ENCODE measurements at regions not wholly inside any gene's neighbourhood (a gene's known extent, or its start where the extent isn't known, plus 50 kb on each side); places are given as distances from the start of the nearest gene placed in this dataset.

GRCh38 chr1:56057466-56058405 lies 521.6 kb downstream of the PLPP3 start:
- Histone ChIP-seq H2BK120ac (replicated peaks; ENCODE audit: low read depth, low read length) (no peak overlapping the region), H3K56ac (replicated peaks; ENCODE audit: insufficient read length, low read depth, low read length) (no peak overlapping the region), H3K4me2 (ENCODE audit: insufficient read depth in 1 of 2, low read depth in 2 of 2, low read length in 2 of 2) (no peak overlapping the region), H3K9ac (replicated peaks in 1 of 4; ENCODE audit: extremely low read depth in 1 of 4, low read depth in 3 of 4, low read length in 3 of 4) (no peak overlapping the region), H2BK12ac (ENCODE audit: low read depth, low read length) (no peak overlapping the region), H2AK5ac (ENCODE audit: low read depth, low read length) (no peak overlapping the region), H3K18ac (ENCODE audit: extremely low read depth, low read length) (no peak overlapping the region), H3K79me1 (ENCODE audit: low read depth, low read length) (no peaks in the 10 kb centered on the region), H4K91ac (replicated peaks; ENCODE audit: insufficient read length, low read length) (no peak overlapping the region), H4K8ac (ENCODE audit: extremely low read depth, insufficient read depth, low read length) (no peak overlapping the region), H3K4me3 (ENCODE audit: extremely low read depth in 1 of 4, insufficient read depth in 2 of 4, low read depth in 3 of 4, low read length in 4 of 4) (no peak overlapping the region), H3K4me1 (replicated peaks in 1 of 4; ENCODE audit: control insufficient read depth in 3 of 4, insufficient read depth in 4 of 4, low read length in 3 of 4) (0 out of 7 replicates have a peak, but pooled peaks cover 0 to 2% (median 0%) of the 10 kb centered on the region in 4 experiments), H4K5ac (ENCODE audit: insufficient read length, low read depth, low read length) (no peak overlapping the region), H2BK15ac (ENCODE audit: low read length) (no peak overlapping the region), H3K23ac (ENCODE audit: insufficient read length) (no peak overlapping the region), H3K79me2 (ENCODE audit: control insufficient read depth in 1 of 2, insufficient read depth in 2 of 2, low read length in 2 of 2) (no peaks in the 10 kb centered on the region), H3K27me3 (replicated peaks in 1 of 4; ENCODE audit: control insufficient read depth in 3 of 4, extremely low read depth in 1 of 4, insufficient read depth in 3 of 4, low read length in 3 of 4) (no peaks in the 10 kb centered on the region), H2AFZ (ENCODE audit: low read length) (no peak overlapping the region), H3K14ac (ENCODE audit: insufficient read length) (no peak overlapping the region), H3K9me3 (ENCODE audit: insufficient read depth in 2 of 2, low read depth in 1 of 2, low read length in 1 of 2) (no peaks in the 10 kb centered on the region), H3K23me2 (ENCODE audit: low read depth, low read length) (no peaks in the 10 kb centered on the region), H3K36me3 (ENCODE audit: control insufficient read depth in 2 of 4, insufficient read depth in 4 of 4, low read length in 3 of 4) (no peaks in the 10 kb centered on the region), H3K4ac (replicated peaks; ENCODE audit: insufficient read length, low read depth, low read length) (no peak overlapping the region), H2BK5ac (ENCODE audit: low read depth, low read length) (no peak overlapping the region), H2BK20ac (ENCODE audit: low read length) (no peak overlapping the region), H3K27ac (ENCODE audit: low read depth, low read length) (no peak overlapping the region), H4K20me1 (replicated peaks in 1 of 2; ENCODE audit: control insufficient read depth in 1 of 2, insufficient read depth in 2 of 2, low read length in 2 of 2) (no peaks in the 10 kb centered on the region)
- WGBS, 2 experiments (ENCODE audit: extremely low coverage in 1 of 2, insufficient coverage in 1 of 2, insufficient read length in 1 of 2, insufficient replicate concordance in 2 of 2, low coverage in 1 of 2, low lambda C conversion rate in 2 of 2, missing lambda C conversion rate in 1 of 2): 88% methylated on average over 5 of the region's 5 CpGs; no CpG with 5 or more reads in 1 of the 2 experiments
- CTCF ChIA-PET (ENCODE audit: partially characterized antibody): no interaction called here
- POLR2A ChIA-PET (ENCODE audit: partially characterized antibody): no interaction called here
- DNase-seq (ENCODE audit: low read depth in 1 of 2, low spot score in 2 of 2): no peak
- no peak for FAIRE-seq
- TF ChIP-seq SUZ12 (IDR thresholded peaks at IDR 0.05; ENCODE audit: low read length): no peak
- no peak for TF ChIP-seq CBX8 (IDR thresholded peaks at IDR 0.05; ENCODE audit: borderline replicate concordance, low read depth, low read length)
- TF ChIP-seq HDAC6 (IDR thresholded peaks at IDR 0.05; ENCODE audit: low read depth, low read length): no peak
- TF ChIP-seq TCF12 (IDR thresholded peaks at IDR 0.05; ENCODE audit: low read depth, low read length): no peak
- no peak for TF ChIP-seq EZH2 (IDR thresholded peaks at IDR 0.05; ENCODE audit: low read depth, low read length, severe bottlenecking)
- no peak for TF ChIP-seq KDM1A (IDR thresholded peaks at IDR 0.05; ENCODE audit: borderline replicate concordance, low read length)
- no peak for TF ChIP-seq E2F6 (IDR thresholded peaks at IDR 0.05)
- no peak for TF ChIP-seq BRCA1 (IDR thresholded peaks at IDR 0.05; ENCODE audit: low read depth, low read length)
- no peak for TF ChIP-seq EP300 (IDR thresholded peaks at IDR 0.05; ENCODE audit: borderline replicate concordance in 1 of 2, low read depth in 2 of 2, low read length in 2 of 2)
- no peak for TF ChIP-seq KDM4A (IDR thresholded peaks at IDR 0.05; ENCODE audit: low read depth, low read length, severe bottlenecking)
- no peak for TF ChIP-seq CHD1 (IDR thresholded peaks at IDR 0.05; ENCODE audit: low read depth, low read length)
- no peak for TF ChIP-seq GTF2F1 (IDR thresholded peaks at IDR 0.05; ENCODE audit: borderline replicate concordance, low read depth, low read length)
